ENCODE measurements at regions not wholly inside any gene's neighbourhood (a gene's known extent, or its start where the extent isn't known, plus 50 kb on each side); places are given as distances from the start of the nearest gene placed in this dataset.

- no peak for DNase-seq (ENCODE audit: extremely low read depth, low read depth)
- TF ChIP-seq CTCF (IDR thresholded peaks at IDR 0.05; ENCODE audit: low read depth, low read length): no peak
Measured at GRCh38 chr10:129134371-129134770, 332.7 kb upstream of the MGMT start.

DNA sequence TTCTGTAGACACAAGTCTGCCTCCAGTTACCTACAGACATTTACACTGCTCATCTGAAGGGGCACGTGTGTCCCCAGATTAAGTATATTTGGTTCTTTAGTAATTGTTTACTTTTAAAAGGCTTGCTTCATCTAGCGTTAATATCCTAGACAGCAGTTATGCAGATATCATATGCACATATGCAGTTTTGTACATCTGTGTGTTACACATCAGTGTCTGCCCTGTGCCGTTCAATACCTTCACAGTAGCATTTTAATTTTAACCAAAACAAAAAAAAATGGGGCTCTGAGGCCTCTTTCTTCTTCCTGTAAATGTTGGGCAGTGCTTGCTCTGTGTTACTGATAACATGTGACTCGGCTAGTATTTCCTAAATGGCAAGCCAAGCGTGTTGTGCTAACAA is 331.4 kb upstream of the MGMT start:
- no peak for TF ChIP-seq CTCF (IDR thresholded peaks at IDR 0.05; ENCODE audit: low read depth, low read length)
- no peak for DNase-seq (ENCODE audit: extremely low read depth, low read depth)

DNA sequence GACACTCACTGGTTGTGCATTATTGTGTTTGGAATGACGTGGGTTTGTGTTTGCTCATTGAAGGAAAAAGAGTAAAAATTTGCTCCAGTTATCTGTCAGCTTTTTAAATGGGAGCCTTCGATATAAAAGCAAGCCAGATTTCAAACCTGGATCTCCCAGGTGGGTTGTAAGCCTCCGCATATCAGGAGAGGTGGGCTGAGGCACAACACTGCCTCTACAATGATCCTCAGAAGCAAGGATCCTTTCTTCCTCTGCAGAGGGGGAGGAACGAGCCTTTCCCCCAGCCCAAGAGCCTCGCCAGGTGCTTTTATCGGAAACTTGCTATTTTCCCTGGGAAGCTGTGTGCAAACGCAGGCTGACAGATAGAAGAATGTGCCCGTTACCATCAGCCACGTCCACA is 331.0 kb upstream of the MGMT start:
- no peak for TF ChIP-seq CTCF (IDR thresholded peaks at IDR 0.05; ENCODE audit: low read depth, low read length)

DNA sequence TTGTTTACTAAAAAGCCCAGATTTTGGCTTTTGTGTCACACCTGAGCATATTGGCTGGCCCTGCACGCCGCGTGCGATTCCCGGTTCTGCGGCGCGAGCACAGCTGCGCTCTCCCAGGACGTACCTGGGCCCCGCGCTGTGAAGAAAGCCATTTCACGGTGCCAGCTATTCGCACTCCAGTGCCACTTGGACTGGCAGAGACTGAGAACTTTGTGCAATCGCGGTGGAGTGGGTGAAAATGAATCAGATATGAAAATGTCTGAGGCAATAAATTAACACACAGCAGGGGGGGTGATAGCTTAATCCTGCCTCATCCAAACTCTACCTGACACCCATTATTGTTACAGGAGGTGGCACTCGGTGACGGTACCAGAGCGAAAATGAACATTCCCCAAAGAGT is 330.1 kb upstream of the MGMT start:
- TF ChIP-seq CTCF (IDR thresholded peaks at IDR 0.05; ENCODE audit: low read depth, low read length): no peak
- no peak for DNase-seq (ENCODE audit: extremely low read depth, low read depth)

More for the DNA sequence above, 331.0 kb upstream of the MGMT start:
- DNase-seq (ENCODE audit: extremely low read depth, low read depth): no peak

GRCh38 chr10:129140921-129141885 is 325.8 kb upstream of the MGMT start:
- no peak for TF ChIP-seq CTCF (IDR thresholded peaks at IDR 0.05; ENCODE audit: low read depth, low read length)
- DNase-seq (ENCODE audit: extremely low read depth, low read depth): no peak

DNA sequence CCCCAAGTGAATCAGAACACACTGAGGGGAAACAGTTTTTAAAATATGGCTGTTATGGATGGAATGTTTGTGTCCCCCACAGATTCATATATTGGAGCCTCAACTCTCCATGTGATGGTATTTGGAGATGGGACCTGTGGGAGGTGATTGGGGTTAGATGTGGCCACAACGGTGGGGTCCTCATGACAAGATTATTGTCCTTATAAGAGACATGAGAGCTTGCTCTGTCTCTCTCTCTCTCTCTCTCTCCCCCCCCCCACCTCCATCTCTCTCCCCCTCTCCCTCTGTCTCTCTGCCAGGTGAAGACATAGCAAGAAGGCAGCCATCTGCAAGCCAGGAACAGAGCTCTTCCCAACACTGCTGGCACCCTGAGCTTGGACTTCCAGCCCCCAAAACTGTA is 315.8 kb upstream of the MGMT start:
- DNase-seq (ENCODE audit: extremely low read depth, low read depth): no peak
- no peak for TF ChIP-seq CTCF (IDR thresholded peaks at IDR 0.05; ENCODE audit: low read depth, low read length)

- no peak for TF ChIP-seq CTCF (IDR thresholded peaks at IDR 0.05; ENCODE audit: low read depth, low read length)
- no peak for DNase-seq (ENCODE audit: extremely low read depth, low read depth)
Measured at GRCh38 chr10:129156406-129156805, 310.6 kb upstream of the MGMT start.
